Skeletal muscle cell (primary cell): ENCODE measurements at regions not wholly inside any gene's neighbourhood (a gene's known extent, or its start where the extent isn't known, plus 50 kb on each side); places are given as distances from the start of the nearest gene placed in this dataset.

Experiments used
- DNase-seq: peaks from one replicate; pipeline ENCODE4 v3.0.0-alpha.2; 2010; ENCODE audit warnings: low read depth
- H3K4me3 ChIP-seq: 2 replicates; pipeline ENCODE4 v1.5.1; 2011; ENCODE audit warnings: low read depth, mild to moderate bottlenecking, control low read depth, low read length, moderate library complexity

DNA sequence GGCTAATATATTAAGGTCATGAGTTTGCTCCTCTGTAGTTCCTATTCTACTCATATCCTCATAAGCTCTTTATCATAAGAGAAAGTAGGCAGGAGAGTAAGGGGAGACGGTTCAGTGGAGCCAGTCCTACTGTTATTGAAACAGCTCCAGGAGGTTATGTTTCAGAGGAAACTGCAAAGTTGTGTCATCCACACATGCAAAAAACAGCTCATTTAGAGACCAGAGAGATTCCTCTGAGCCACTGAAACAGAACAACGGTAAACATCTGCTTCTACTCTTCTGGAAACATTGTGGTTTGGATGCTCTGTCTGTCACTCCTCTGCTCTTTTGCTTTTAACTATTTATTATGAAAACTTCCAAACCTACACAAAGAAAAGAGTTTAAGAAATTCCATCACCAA is 66.3 kb upstream of the PPP2R5A start:
- peak; percentile 67 for DNase-seq

GRCh38 chr1:212219679-212220463 is 65.3 kb upstream of the PPP2R5A start:
- DNase-seq: no peak

More for the DNA sequence above, 66.3 kb upstream of the PPP2R5A start:
- H3K4me3 ChIP-seq: no peak overlapping the region

DNA sequence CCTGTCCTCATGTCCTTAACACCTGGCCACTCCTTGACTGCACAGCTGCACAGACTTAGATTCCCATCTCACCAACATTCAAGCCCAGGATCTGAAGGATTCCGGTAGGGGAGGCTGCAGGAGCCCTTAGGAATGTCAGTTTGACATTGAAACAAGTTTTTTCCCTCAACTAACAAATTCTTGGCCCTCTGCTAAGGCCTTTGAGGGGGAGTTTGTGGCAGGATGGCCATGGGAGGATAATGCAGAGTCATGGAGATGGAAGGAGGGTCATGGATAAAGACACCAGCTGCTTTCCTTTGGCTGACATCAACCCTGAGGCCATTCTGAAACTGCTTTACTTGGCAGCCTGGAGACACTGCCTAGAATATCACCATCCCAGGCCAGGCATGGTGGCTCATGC is 63.4 kb upstream of the PPP2R5A start:
- H3K4me3 ChIP-seq: no peak overlapping the region
- no peak for DNase-seq

More at GRCh38 chr1:212219679-212220463, 65.3 kb upstream of the PPP2R5A start:
- H3K4me3 ChIP-seq: no peak overlapping the region

DNA sequence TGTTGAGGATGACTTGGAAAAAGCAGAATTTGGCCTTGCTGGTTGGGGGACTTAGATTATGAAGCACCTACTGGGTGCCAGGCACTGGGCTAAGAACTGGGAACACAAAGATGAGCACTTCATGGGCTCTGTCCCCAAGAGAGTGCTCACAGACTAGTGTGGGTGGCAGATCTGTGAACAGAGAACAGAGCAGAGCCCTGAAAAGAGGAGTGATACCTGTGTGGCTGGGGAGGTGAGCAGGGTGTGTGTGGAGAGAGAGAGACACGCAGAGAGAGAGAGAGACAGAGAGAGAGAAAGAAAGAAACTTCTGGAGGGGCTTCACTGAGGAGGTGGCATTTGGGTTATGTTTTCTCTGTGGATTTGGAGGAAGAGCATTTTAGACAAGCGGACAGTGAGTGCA is 61.1 kb upstream of the PPP2R5A start:
- H3K4me3 ChIP-seq: no peak overlapping the region
- DNase-seq: no peak

DNA sequence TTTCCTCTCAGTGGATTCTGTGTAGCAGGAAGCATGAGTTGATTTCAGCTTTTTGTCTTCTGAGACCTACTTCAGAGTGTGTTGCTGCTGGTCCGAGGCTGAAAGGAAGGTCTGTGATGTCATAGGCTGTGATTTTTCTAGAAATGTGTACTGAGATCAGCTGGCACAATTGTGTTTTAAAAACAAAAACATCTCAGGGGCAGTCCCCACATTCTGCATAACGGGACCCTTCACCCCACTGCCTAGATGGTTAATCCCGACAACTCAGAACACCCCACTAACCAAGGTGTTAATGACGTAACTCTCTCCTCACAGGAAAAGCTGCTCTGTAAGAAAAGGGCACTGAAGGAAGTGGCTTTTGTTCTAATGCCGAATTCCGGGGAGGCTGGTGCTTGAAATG is 59.8 kb upstream of the PPP2R5A start:
- DNase-seq: no peak
- H3K4me3 ChIP-seq: no peak overlapping the region

GRCh38 chr1:212225871-212226302 is 59.3 kb upstream of the PPP2R5A start:
- no peak for DNase-seq

GRCh38 chr1:212226467-212226866 is 58.7 kb upstream of the PPP2R5A start:
- no peak overlapping the region for H3K4me3 ChIP-seq

More at GRCh38 chr1:212225871-212226302, 59.3 kb upstream of the PPP2R5A start:
- H3K4me3 ChIP-seq: no peak overlapping the region

DNA sequence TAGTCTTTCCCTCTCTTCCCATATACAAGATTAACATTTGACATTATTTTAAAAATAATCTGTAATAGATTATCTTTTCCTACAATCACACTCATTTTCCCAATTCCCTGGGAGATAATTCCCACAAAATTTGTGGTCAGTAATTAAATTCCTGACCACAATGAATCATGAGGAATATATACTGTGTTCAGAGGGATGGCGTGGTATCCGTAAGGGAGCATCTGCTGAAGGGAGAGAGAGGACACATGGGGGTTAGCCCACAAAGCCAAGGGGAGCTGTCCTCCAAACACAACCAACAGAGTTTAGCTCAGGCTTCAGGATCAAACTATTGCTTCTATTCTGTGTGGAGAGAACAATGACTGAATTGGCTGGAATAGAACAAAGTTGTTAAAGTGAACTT is 57.1 kb upstream of the PPP2R5A start:
- no peak for DNase-seq
- no peak overlapping the region for H3K4me3 ChIP-seq

More at GRCh38 chr1:212226467-212226866, 58.7 kb upstream of the PPP2R5A start:
- no peak for DNase-seq

- H3K4me3 ChIP-seq: no peak overlapping the region
- DNase-seq: no peak
Measured at GRCh38 chr1:212228591-212229119, 56.6 kb upstream of the PPP2R5A start.

GRCh38 chr1:212229654-212230053 is 55.6 kb upstream of the PPP2R5A start:
- peak; percentile 66 for DNase-seq
- H3K4me3 ChIP-seq: no peak overlapping the region

DNA sequence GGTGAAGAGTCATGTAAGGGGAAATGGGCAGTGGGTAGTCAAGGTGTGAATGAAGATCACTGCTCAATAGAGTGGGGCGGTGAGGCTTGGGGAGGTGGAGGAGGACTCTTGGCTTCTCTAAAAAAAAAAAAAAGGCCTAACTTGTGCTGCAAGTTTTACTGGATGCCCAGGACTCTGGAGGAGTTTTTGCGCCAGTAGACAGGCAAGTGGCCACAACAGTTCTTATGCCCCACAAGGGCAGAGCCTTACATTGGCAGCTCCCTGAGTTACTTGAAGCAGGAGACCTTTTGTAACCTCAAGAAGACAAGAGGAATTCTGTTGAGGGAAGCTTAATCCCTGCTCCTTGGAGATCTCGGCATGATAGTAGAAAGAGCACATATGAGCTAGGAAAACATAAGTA is 54.9 kb upstream of the PPP2R5A start:
- DNase-seq: no peak
- no peak overlapping the region for H3K4me3 ChIP-seq

DNA sequence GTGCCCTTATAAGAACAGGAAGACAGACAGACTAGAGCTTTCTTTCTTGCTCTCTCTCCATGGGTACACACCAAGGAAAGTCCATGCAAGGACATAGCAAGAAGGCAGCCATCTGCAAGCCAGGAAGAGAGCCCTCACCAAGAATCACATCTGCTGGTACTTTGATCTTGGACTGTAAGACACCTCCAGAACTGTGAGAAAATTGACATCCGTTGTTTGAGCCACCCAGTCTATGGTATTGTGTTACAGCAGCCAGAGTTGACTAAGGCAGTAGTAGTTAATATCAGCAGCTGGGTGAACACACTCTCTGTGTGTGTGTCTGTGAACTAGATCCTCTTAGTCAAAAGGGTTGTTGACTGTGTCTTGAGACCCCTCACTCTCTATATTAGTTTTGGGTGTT is 53.8 kb upstream of the PPP2R5A start:
- no peak overlapping the region for H3K4me3 ChIP-seq
- no peak for DNase-seq

- DNase-seq: no peak
- H3K4me3 ChIP-seq: no peak overlapping the region
Measured at GRCh38 chr1:212232090-212232489, 53.1 kb upstream of the PPP2R5A start.

DNA sequence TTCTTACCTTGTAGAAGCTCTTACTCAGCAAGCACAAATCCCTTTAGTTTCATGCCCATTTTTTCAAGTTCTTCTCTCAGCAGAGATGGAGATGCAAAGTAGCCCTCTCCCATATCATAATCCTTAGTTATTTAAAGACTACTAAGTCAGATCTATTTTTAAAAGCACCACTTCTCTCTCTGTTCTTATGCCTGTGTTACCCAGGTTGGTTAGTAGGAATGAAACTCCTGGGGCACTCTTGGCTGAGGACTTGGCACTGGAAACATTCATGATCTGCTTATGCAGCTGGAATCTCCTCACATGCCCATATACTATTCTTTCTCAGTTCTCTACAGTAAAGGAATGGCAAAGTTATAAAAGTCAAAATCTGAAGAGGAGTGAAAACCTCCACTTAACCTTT is 51.9 kb upstream of the PPP2R5A start:
- no peak for DNase-seq
- H3K4me3 ChIP-seq: no peak overlapping the region

GRCh38 chr1:212234431-212235395 is 50.5 kb upstream of the PPP2R5A start:
- DNase-seq: peak; percentile 92

More at GRCh38 chr1:212234431-212235395, 50.5 kb upstream of the PPP2R5A start:
- no peak overlapping the region for H3K4me3 ChIP-seq
